GM19239 (cell line): ENCODE measurements at regions not wholly inside any gene's neighbourhood (a gene's known extent, or its start where the extent isn't known, plus 50 kb on each side); places are given as distances from the start of the nearest gene placed in this dataset.

Source experiments
- DNase-seq: peaks from one replicate; pipeline ENCODE4 v3.0.0; 2011; ENCODE audit warnings: low spot score; ENCODE audit not compliant: insufficient read length
- FAIRE-seq: peaks from 2 replicates; lab custom pipeline; 2011; peaks lifted over from hg19 to GRCh38; lab: Jason Lieb, UNC

DNA sequence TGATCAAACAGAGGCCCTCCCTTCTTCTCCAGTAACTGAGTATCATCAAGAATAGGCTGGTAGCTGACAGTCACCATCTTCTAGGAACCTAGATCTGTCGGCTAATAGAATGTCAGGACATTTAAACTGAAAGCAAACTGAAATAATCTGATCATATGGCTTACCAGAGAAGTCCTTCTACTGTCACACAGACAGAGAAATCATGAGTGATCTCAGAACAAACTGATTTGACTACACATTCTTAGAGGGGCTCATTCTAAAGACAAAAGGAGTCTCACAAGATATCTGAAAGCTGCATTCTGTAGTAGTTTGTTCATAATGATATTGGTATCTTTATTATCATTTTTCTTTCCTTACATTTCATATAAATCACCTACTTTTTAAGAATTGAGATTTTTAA, 130.9 kb upstream of the ADCY1 start:
- no peak for FAIRE-seq
- DNase-seq = no peak

DNA sequence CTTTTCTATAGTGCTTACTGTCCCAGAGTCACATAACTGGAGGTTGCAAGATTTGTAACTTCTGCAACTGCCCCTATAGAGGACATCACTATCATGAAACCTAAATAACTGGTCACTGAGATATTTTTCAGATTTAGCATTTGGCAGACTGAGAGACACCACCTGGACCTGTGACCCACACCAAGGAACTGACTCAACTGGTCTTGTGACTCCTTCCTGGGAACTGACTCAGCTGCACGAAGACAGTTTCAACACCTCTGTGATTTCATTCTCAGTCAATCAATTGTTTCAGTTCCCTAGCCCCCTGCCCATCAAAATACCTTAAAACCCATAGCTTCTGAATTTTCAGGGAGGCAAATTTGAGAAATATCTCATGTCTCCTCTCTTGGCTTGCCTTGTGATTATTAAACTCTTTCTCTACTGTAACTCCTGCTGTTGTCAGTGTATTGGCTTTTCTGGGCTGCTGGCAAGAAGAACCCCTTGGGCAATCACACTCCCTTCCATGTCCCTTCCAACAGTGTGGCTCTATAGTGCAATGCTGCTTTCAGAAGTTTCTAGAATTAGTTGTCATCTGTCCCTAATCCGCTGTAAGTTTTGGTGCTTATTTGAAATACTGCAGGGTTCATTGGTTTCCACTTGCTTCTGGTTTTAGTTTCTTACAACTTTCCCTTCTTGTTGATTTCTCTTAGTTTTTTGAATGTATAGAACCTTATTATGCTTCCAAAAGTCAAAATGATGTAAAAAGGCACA, 127.8 kb upstream of the ADCY1 start:
- DNase-seq = no peak
- no peak for FAIRE-seq

DNA sequence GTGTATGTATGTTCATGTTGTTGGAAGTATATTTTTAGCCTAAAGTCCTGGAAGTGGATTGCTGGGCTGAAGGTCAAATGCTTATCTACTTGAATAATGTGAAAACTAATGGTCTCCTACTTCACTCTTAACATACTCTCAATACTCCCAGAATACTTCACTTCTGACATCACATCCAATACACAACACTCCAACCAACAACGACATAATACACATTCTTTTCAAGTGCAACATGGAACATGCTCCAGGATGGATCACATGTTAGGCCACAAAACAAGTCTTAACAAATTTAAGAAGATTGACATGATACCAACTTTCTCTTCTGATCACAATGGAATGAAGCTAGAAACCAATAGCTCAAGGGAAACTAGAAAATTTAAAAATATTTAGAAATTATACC, 126.9 kb upstream of the ADCY1 start:
- no peak for FAIRE-seq
- DNase-seq = no peak

GRCh38 chr7:45450571-45451204, 123.5 kb upstream of the ADCY1 start:
- DNase-seq (no peak), FAIRE-seq (no peak)

- no peak for FAIRE-seq
Measured at GRCh38 chr7:45451342-45452035, 122.7 kb upstream of the ADCY1 start.

DNA sequence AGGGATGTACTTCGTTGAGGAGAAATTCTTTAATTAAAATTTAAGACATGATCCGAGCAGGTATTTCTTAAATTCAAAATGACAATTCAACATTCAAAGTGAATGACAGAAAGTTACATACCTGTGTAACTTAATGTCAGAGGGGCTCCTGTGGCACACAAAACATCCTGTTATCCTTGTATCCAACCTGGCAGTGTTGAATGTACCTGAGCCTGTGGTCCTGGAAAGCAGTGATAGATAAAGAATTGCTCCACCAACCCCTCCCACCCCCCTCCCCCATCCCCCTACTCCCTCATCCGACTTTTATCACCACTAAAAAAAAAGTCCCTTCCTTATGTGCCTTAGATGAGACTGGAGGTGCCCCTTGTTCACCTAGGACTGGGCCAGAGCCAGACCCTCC, 119.4 kb upstream of the ADCY1 start:
- FAIRE-seq (no peak), DNase-seq (no peak)

More at GRCh38 chr7:45451342-45452035, 122.7 kb upstream of the ADCY1 start:
- DNase-seq = no peak

GRCh38 chr7:45455662-45456061, 118.5 kb upstream of the ADCY1 start:
- DNase-seq (no peak), FAIRE-seq (no peak)

DNA sequence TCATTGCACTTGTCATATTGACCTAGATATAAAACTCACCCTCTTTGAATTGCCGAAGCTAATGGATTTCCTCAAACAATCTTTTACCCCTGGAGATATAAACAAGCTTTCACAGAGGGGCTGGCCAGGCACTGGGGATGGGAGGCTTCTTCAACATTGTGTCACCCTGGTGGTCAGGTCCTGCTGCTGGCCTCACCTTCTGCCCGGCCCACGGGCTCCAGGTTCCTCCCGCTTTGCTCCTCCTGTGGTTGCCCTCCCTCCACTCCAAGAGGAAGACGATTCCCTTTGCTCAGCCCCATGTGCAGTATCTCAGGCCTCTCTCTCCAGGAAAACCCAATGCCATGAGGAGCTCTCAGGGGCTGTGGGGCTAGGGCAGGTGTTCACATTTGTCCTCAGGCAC, 118.1 kb upstream of the ADCY1 start:
- FAIRE-seq (no peak), DNase-seq (no peak)

- DNase-seq (no peak), FAIRE-seq (no peak)
Measured at GRCh38 chr7:45456747-45457524, 117.2 kb upstream of the ADCY1 start.

DNA sequence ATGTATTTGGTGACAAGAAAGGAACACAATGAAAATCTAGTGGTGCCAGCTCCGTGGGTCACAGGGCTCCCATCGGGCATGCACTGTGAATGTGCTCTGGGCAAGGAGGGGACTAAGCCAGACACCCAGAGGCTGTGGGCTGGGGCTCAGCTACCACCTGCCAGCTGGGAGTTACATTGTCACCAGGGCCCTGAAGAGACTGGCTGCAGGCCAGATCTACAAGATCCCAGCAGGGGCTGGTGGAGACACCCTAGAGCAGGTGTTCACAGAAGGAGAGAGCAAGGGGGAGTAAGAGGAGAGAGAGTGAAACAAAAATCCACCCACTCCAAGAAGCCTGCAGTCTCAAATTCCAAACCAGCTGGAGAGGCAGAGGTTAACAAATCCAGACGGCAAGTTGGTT, 116.6 kb upstream of the ADCY1 start:
- DNase-seq (no peak), FAIRE-seq (no peak)

- DNase-seq = no peak
- no peak for FAIRE-seq
Measured at GRCh38 chr7:45459476-45459875, 114.7 kb upstream of the ADCY1 start.

DNA sequence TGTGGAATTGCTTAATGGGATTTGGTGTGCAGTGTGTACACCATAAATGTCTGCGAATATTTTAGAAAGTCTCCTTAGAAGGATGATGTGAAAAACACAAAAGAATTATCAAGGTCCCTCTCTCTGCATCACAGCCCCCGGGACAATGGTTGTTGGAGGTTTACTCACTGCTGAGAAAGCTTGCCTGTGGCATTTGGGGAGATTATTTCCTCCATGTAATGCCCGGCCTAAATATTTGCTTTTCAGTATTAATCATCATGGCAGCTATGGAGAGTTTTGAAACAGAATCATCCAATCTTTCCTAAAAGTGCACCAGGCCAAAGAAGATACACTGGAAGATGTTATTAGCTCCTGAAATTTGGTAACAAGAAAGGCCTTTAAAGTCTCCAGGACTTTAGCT, 113.8 kb upstream of the ADCY1 start:
- FAIRE-seq (no peak), DNase-seq (no peak)

- DNase-seq = no peak
- no peak for FAIRE-seq
Measured at GRCh38 chr7:45461026-45461425, 113.1 kb upstream of the ADCY1 start.

GRCh38 chr7:45469103-45469502, 105.1 kb upstream of the ADCY1 start:
- DNase-seq = no peak
- no peak for FAIRE-seq

GRCh38 chr7:45470031-45470430, 104.1 kb upstream of the ADCY1 start:
- DNase-seq = no peak
- FAIRE-seq = no peak

- FAIRE-seq = no peak
- no peak for DNase-seq
Measured at GRCh38 chr7:45479781-45480180, 94.4 kb upstream of the ADCY1 start.

- no peak for FAIRE-seq
Measured at GRCh38 chr7:45482451-45482850, 91.7 kb upstream of the ADCY1 start.

DNA sequence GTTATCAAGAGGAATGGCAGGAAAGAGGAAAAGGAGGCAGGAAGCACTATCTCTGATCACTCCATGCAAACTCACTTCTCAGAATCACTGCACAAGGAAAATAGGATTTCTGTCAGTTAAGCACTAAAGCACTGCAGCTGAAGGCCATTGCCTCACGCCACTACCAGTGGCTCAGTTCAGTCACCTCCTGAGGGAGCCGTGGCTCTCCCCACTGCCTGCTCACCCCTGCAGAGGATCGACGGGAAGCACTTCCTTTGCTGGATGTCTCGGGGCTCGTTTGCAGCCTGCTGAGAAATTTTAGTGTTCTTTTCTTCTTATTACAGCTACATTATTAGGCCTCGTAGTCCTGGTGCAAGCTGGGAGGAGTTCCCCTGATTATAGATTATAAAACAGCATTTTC, 90.1 kb upstream of the ADCY1 start:
- FAIRE-seq (no peak), DNase-seq (no peak)

More at GRCh38 chr7:45482451-45482850, 91.7 kb upstream of the ADCY1 start:
- no peak for DNase-seq

DNA sequence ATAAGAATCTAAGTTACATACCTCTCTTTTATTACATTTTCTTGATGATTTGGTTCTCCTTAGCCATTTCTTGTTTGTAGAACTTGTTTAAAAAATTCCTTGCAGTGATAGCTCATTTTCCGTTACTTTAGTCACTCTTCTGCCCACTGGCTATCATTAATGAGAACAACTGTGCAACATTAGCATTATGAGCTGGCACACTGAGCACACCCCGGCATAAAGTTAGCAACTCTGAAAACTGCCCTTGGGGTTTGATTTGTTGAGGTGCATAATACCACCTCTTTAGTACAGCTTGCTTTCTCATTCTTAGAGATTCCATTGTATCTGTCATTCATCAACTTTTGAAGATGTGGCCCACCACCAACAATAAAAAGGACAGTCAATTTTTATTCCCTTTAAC, 87.6 kb upstream of the ADCY1 start:
- no peak for FAIRE-seq

DNA sequence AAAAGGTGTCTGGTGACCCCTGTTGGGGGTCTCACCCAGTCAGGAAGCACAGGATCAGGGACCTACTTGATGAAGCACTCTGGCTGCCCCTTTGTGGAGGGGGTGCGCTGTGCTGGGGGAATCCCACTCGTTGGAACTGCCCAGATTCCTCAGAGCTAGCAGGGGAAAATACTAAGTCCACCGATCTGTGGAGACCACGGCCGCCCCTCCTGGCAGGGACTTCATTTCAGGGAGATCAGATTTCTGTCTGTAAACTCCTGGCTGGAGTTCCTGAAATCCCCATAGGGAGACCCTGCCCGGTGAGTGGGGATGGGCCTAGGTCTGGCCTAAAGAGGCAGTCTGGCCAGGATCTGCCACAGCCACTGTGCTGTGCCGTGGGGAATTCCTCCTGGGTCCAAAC, 79.3 kb upstream of the ADCY1 start:
- no peak for FAIRE-seq
- no peak for DNase-seq

More for the DNA sequence above, 87.6 kb upstream of the ADCY1 start:
- DNase-seq = no peak

GRCh38 chr7:45495618-45496017, 78.5 kb upstream of the ADCY1 start:
- DNase-seq (no peak), FAIRE-seq (no peak)
